Hematopoietic multipotent progenitor cell treated with erythropoietin and hydrocortisone succinate and interleukin-3 and kit ligand, for 15 days (in vitro differentiated cells): ENCODE measurements at regions not wholly inside any gene's neighbourhood (a gene's known extent, or its start where the extent isn't known, plus 50 kb on each side); places are given as distances from the start of the nearest gene placed in this dataset.

ENCODE experiments used
- DNase-seq: peaks from one replicate; pipeline ENCODE4 v3.0.0-alpha.2; 2015; ENCODE audit warnings: low spot score

GRCh38 chr2:16172324-16173175 lies 232.2 kb downstream of the MYCN start:
- no peak for DNase-seq

- DNase-seq = no peak
Observed at GRCh38 chr2:16171425-16171920, 231.1 kb downstream of the MYCN start.

- DNase-seq = no peak
Observed at GRCh38 chr2:16170675-16171424, 230.5 kb downstream of the MYCN start.

DNA sequence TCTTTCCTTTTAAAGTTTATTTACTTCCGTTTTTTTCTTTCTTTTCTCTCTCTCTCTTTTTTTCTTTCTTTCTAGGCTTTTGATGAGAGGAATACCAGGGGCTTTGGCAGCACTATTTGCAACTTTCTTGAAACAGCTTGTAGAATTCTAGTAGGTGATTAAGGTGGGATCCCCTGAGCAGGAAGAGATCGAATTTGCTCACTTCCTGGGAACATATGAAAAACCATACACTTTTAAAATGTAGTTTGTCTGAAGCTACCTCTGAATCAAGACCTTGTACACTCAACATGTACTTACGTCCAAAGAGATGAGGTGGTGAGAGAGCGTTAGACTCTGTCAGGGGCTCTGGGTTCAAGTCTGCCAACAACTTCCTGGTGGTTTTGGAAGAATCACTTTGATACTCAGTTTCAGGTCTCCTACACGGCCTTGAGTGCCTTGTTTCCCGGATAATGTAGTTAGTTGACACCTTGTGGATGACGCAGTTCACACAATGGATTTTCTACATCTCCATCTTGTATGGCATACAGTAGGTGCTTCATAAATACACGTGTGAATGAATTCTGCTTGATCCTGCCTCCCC lies 229.1 kb downstream of the MYCN start:
- DNase-seq = no peak

DNA sequence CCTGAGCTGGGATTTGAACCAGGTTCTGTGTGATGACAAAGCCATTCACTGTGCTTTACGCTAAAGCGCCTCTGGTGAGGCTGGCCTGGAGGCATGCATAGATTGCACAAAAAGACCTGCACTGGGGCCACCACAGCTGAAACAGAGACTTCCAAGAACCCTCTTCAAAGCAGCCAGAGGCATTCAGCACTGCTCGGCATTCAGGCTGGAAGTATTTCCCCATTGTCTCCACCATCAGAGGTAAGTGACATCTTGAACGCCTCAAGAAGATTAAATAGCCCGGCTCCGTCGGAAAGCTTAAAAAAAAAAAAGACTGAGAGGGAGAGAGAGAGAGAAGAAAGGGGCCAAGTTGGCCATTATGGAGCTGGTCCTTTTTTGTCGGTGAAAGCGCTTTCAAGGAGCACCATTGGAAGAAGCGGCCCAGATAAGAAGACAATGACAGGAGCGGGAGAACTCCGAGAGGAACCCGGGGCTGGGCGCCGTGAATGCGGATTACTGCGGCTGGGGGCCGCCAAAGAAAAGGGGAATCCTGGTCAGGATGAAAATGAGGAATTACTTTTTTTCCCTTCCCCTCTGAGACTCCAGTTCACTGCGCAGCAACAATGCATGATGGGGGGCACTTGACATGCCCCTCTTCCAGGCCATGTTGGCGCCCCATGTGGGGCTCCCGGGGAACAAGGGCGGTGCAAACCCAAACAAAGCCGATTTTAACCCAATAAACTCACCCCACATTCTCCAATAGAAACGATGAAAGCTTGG lies 228.3 kb downstream of the MYCN start:
- no peak for DNase-seq

GRCh38 chr2:16167870-16168426 lies 227.6 kb downstream of the MYCN start:
- no peak for DNase-seq

DNA sequence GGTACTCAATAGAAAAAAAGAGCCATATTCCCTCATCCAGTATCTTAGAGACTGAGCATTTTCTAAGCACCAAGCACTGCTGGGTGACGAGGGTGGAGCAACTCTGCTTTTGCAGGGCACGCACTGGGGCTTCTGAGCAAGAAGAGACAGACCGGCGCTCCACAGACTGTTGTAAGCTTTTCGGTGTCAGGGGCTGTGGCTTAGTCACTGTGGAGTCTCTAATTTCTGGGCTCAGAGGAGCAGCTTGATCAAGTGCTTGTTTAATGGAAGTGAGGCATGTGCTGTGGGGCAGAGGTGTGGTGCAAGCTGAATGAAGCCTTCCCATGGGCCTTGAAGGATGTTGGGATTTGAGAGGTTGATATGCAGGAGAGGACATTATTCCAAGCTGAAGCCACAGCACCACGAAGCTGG lies 227.1 kb downstream of the MYCN start:
- DNase-seq = no peak

DNA sequence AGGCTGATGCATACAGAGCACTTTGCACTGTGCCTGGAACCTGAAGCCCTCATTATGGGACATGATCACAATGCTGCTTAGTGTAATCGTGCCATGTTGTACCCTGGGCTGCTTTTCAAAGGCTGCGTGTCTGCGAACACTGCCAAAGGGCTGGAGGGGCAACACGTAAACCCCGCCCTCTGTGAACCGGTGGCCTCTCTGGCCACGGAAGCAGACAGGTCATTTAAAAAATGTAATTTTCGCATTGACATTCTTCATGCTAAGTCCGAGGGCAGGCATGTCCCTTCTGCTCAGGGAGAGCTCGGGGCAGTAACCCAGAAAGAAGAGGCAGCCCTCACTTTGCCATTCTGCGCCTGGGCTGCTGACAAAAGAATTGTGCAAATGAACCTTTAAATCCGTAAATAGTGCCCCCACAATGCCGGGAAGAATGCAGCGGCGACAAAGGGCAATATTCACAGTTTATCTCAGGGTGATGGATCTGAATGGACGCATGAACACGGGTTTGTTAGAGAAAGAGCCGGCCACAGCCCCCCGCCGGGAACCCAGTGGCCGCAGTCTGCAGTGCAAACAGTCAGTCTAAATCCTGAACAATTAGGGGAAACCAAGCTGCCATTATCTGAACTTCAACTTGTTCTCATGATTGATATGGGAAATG lies 226.1 kb downstream of the MYCN start:
- no peak for DNase-seq

DNA sequence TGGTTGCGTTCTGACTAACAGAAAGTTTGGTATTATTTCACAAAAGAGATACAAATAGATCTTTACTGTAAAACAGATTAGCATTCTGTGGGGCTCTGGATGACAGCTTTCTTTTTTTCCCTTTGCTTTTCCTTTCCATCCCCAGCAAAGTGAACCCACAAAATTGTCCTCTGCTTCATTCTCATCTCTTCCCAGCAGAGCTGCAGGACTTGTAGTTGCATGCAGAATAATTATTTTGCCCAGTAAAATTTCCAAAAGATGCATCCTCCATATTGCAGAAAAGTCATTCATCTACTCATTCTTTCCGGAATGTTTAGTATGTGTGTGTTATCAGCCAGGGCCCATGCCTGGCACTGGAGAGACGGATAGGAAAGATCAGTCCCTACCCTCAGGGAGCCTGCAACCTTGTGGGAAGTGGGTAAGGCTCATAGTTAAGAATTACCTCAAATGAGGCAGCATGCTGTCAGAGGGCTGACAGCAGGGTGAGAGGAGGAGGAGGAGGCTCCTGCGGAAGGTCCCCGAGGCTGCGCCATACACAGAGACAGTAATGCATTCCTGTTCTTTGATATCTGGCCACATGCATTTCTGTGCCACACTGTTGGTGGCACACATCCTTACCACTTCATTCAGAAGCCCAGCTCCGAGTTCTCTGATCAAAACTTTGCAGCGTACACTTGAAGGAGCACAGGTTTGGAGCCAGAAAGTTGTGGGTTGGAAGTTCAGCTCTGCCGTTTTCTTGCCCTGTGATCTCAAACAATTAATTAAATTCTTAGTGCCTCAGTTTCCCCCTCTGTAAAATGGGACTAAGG lies 225.4 kb downstream of the MYCN start:
- DNase-seq = no peak

- DNase-seq = no peak
Observed at GRCh38 chr2:16162491-16163040, 222.2 kb downstream of the MYCN start.

GRCh38 chr2:16161768-16162490 lies 221.6 kb downstream of the MYCN start:
- DNase-seq = no peak

DNA sequence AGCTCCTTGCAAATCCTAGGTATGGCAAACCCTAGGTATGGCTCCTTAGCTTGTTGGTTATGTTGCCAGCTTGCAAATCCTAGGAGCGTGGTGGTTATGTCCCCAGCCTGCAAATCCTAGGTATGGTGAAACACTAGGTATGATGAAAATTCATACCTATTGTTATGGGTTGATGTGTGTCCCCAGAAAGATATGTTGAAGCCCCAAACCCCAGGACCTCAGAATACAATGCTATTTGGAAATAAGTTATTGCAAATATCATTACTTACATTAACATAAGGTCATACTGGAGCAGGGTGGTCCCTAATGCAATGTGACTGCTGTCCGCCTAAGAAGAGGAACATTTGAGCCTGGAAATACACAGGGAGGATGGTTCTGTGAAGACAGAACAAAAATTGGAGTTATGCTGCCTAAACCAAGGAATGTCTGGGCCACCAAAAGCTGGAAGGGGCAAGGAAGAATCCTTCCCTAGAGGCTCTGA lies 220.8 kb downstream of the MYCN start:
- no peak for DNase-seq

DNA sequence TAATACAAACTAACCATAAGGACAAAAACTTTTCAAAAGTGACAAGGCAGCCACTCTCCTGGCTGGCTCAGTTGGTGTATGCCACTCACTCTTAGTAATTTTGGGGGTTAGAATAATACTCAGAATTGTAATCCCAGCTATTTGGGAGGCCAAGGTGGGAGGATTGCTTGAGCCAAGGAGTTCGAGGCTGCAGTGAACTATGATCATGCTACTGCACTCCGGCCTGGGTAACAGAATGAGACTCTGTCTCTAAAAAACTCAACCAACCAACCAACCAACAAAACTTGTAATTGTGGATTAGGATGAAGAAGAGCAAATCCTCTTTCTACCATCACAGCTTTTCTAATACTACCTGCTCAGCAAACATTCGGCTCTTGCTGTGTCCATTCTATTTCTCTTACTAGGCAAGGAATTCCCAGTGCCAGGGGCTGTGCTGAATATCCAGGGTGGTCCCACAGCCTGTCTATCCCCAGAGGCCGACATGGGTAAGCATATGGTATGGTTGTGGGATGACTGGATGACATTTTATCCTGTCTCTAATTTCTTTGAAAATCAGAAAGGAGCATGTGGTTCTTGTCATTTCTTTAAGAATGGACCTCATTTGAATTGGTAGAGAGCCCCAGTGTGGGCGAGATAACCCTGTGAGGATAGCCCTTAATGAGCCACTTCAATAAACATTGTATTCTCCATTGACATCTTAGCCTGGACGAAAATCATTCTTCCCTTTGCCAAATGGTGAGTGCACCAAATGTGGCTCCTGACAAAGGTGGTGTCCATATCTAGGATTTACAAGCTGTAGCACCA lies 220.1 kb downstream of the MYCN start:
- DNase-seq = no peak

DNA sequence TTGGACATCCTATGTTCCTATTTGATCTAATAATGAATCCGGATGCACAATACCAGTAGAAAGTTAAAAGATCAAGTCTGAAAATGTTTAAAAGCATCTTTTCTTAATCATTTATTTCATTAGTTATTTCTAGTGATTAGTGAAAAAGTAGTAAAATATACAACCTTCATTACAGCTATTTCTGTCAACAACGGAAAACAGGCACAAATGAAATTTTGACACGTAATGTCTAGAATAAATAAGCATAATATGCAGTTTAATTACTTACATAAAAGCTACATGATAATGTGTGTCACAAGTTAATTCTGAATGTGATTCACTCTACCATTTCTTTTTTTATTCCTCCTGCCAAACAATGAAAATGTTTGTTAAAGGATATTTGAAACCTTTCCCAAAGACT lies 216.1 kb downstream of the MYCN start:
- DNase-seq = no peak

- DNase-seq = no peak
Observed at GRCh38 chr2:16155766-16156165, 215.4 kb downstream of the MYCN start.

- no peak for DNase-seq
Observed at GRCh38 chr2:16155366-16155765, 215.0 kb downstream of the MYCN start.

- DNase-seq = no peak
Observed at GRCh38 chr2:16154501-16155280, 214.3 kb downstream of the MYCN start.

- DNase-seq = no peak
Observed at GRCh38 chr2:16154061-16154460, 213.7 kb downstream of the MYCN start.
